HEK293T (cell line): ENCODE measurements at regions not wholly inside any gene's neighbourhood (a gene's known extent, or its start where the extent isn't known, plus 50 kb on each side); places are given as distances from the start of the nearest gene placed in this dataset.

Source experiments
- CTCF ChIA-PET: fragments of 350-600 bp; formaldehyde crosslinking; extraction: SDS; loops from one replicate; lab custom pipeline; 2021; ENCODE audit warnings: antibody characterized with exemption, inconsistent platforms; lab: Yijun Ruan, JAX
- POLR2A ChIA-PET: fragments of 350-600 bp; formaldehyde crosslinking; extraction: SDS; loops from one replicate; lab custom pipeline; 2020; ENCODE audit warnings: antibody characterized with exemption, inconsistent platforms; lab: Yijun Ruan, JAX
- DNase-seq: peaks from one replicate; pipeline ENCODE4 v3.0.0; 2012; ENCODE audit warnings: mixed read lengths; ENCODE audit errors: extremely low spot score
- ARNT ChIP-seq: fragments of 450-650 bp; IDR thresholded peaks from 2 replicates; pipeline ENCODE4 v1.6.1; 2017; ENCODE audit warnings: mild to moderate bottlenecking
- BHLHE40 ChIP-seq: fragments of 450-650 bp; IDR thresholded peaks from 2 replicates; pipeline ENCODE4 v1.6.1; 2016; ENCODE audit warnings: mild to moderate bottlenecking, moderate library complexity, borderline replicate concordance
- CTBP1 ChIP-seq: fragments of 450-650 bp; IDR thresholded peaks from 2 replicates; pipeline ENCODE4 v1.6.1; 2016; ENCODE audit warnings: borderline replicate concordance
- ELF4 ChIP-seq: fragments of 450-650 bp; IDR thresholded peaks from 2 replicates; pipeline ENCODE4 v1.6.1; 2017; ENCODE audit warnings: antibody characterized with exemption
- FOXA1 ChIP-seq: fragments of 450-650 bp; IDR thresholded peaks from 2 replicates; pipeline ENCODE4 v1.6.1; 2016; ENCODE audit warnings: mild to moderate bottlenecking
- FOXK2 ChIP-seq: fragments of 450-650 bp; IDR thresholded peaks from 2 replicates; pipeline ENCODE4 v1.6.1; 2016; ENCODE audit warnings: mild to moderate bottlenecking
- FOXM1 ChIP-seq: fragments of 450-650 bp; IDR thresholded peaks from 2 replicates; pipeline ENCODE4 v1.6.1; 2017; ENCODE audit warnings: mild to moderate bottlenecking, borderline replicate concordance
- HDGF ChIP-seq: fragments of 450-650 bp; IDR thresholded peaks from 2 replicates; pipeline ENCODE4 v1.6.1; 2017; ENCODE audit warnings: antibody characterized with exemption, borderline replicate concordance
- L3MBTL2 ChIP-seq: fragments of 450-650 bp; conservative IDR thresholded peaks from 2 replicates; pipeline ENCODE4 v1.6.1; 2016; ENCODE audit warnings: mild to moderate bottlenecking
- LEF1 ChIP-seq: fragments of 450-650 bp; IDR thresholded peaks from 2 replicates; pipeline ENCODE4 v1.6.1; 2017; ENCODE audit warnings: mild to moderate bottlenecking, borderline replicate concordance
- NFRKB ChIP-seq: fragments of 450-650 bp; IDR thresholded peaks from 2 replicates; pipeline ENCODE4 v1.6.1; 2016; ENCODE audit warnings: mild to moderate bottlenecking, moderate library complexity
- SP1 ChIP-seq: fragments of 450-650 bp; IDR thresholded peaks from 2 replicates; pipeline ENCODE4 v1.6.1; 2017
- SUZ12 ChIP-seq: fragments of 450-650 bp; IDR thresholded peaks from 2 replicates; pipeline ENCODE4 v1.6.1; 2016; ENCODE audit warnings: mild to moderate bottlenecking
- TARDBP ChIP-seq: fragments of 450-650 bp; IDR thresholded peaks from 2 replicates; pipeline ENCODE4 v1.6.1; 2016
- ZNF384 ChIP-seq: fragments of 450-650 bp; IDR thresholded peaks from 2 replicates; pipeline ENCODE4 v1.6.1; 2016
- TF ChIP-seq, protein P1 (sequence below): fragments of 450-650 bp; IDR thresholded peaks from 2 replicates; pipeline ENCODE4 v1.6.1; 2016

DNA sequence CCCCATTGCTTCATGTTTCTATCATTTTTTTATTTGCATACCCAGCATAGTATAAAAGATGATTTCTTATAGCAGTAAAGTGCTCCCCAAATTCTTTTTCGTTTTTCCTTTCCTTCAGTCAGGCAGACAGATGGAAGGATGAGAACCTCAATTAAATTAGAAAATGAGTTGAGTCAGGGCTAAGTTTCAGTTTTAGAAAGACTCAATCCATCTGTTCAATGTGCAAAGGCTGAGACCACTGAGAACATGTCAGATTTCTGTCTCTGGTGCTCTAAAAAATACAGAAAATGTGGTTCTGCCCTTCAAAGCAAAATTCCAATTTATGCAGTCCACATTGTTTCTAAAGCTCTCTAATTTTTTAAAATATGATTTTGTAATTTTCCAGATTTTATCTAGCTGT, 257.6 kb upstream of the HS3ST5 start:
- no peak for DNase-seq
- POLR2A ChIA-PET: no interaction called here
- CTCF ChIA-PET: no interaction called here
- TF ChIP-seq L3MBTL2 (no peak), FOXM1 (no peak), FOXK2 (no peak), FOXA1 (no peak), CTBP1 (no peak), ELF4 (no peak), SP1 (no peak)
- TF ChIP-seq, protein P1, sequence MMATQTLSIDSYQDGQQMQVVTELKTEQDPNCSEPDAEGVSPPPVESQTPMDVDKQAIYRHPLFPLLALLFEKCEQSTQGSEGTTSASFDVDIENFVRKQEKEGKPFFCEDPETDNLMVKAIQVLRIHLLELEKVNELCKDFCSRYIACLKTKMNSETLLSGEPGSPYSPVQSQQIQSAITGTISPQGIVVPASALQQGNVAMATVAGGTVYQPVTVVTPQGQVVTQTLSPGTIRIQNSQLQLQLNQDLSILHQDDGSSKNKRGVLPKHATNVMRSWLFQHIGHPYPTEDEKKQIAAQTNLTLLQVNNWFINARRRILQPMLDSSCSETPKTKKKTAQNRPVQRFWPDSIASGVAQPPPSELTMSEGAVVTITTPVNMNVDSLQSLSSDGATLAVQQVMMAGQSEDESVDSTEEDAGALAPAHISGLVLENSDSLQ: no peak

DNA sequence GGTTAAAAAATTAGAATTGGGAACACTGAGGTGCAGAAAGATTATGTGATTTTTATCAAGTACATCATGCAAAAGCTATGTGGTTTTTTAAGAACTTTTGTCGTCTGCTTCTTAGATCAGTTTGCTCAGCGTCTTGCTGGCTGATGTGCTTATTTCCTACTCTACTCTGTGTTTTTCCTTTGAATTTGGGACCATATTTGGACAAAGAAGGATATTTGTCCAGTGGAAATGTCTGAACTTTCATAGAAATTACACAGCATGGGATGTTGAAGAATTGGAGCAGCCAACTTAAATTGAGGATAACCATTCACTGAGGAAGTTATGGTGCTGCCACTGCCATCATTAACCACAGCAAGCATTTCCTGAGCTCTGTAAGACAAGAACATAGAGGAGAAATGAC, 252.8 kb upstream of the HS3ST5 start:
- TF ChIP-seq ELF4 (no peak), ARNT (no peak), LEF1 (no peak), FOXK2 (no peak), FOXA1 (no peak), TARDBP (no peak), FOXM1 (no peak), L3MBTL2 (no peak), SUZ12 (no peak), NFRKB (no peak), BHLHE40 (no peak), SP1 (no peak)
- TF ChIP-seq, protein P1: no peak
- ChIA-PET POLR2A (no interaction called here), CTCF (no interaction called here)
- no peak for DNase-seq

DNA sequence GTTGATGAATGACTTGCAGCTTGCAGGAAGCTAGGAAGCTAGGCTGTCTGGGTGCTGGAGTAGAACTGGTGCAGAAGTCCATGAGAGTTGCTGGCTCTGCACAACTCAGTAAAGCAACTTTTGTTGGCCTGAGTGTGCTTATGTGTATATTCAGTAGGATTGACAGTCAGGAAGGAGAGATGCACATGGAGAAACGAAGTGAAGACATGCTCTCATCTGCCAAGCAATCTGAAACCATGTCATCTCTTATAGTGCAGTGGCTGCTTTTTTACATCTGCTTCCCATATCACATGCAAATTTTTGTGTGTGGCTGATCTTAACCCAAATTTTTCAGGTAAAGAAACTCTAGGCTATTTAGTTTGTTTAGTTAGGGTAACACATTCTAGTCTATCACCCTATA, 252.4 kb upstream of the HS3ST5 start:
- POLR2A ChIA-PET: no interaction called here
- no peak for DNase-seq
- TF ChIP-seq FOXK2 (no peak), ARNT (no peak), BHLHE40 (no peak), SP1 (no peak), FOXA1 (no peak), LEF1 (no peak), HDGF (no peak), CTBP1 (no peak), SUZ12 (no peak), ELF4 (no peak), ZNF384 (no peak), FOXM1 (no peak), L3MBTL2 (no peak), TARDBP (no peak), NFRKB (no peak)
- TF ChIP-seq, protein P1: no peak
- CTCF ChIA-PET: no interaction called here

DNA sequence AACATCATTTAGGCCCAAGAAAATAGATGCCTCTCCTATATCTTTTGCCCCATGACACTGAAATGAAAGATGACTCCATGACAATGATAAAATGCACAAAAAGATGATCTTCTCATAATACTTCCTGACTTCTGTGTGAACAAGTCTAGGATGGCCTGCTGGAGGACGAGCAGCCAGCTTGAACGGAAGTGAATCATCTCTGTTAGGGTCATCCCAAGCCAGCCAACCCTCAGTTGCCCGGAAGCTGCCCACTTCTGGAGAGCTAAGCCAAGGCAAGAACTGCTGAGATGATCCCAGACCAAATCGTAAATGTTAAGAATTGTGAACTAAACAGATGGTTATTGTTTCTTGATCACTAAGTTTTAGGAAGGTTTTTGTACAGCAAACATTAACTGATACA, 249.7 kb upstream of the HS3ST5 start:
- TF ChIP-seq, protein P1: no peak
- CTCF ChIA-PET: no interaction called here
- POLR2A ChIA-PET: no interaction called here
- DNase-seq: no peak

DNA sequence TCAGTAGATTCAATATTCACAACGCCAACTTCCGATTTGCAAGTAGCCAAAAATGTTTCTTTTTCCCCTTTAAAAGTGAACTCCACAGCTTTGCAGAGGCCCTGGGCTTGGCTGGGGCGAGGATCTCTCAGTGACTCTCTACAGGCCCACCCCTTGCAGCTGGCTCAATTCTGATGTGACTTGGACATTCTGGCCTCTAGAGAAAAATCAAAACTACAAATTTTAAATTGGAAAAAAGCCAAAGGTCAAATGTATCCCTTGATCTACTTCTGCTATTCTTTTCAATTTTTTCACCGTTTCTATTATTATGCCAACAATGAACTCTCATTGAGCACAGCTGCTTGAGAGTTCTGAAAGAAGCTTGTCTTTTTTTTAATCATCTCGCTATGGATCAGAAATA, 245.9 kb upstream of the HS3ST5 start:
- ChIA-PET CTCF (no interaction called here), POLR2A (no interaction called here)
- TF ChIP-seq BHLHE40 (no peak), FOXM1 (no peak)
- TF ChIP-seq, protein P1: no peak

DNA sequence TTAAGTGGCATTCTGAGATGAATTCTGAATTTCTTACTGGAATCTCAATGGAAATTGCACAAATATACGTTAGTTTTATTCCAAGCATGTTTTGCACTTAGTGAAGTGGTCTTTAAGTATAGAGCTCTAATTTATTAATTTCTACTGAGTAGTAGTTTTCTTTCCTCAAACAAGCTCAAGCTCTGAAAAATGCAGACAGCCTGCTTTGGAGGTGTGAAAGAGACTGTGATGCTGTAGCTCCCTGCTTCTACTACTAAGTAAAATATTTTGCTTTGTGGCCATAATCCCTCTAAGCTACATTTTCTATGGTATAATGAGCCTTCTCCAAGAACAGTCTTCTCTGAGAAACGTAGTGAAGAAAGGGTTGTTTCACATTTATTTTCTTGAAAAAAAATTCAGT, 243.5 kb upstream of the HS3ST5 start:
- DNase-seq: no peak
- TF ChIP-seq SUZ12: no peak
- no peak for TF ChIP-seq L3MBTL2
- no peak for TF ChIP-seq NFRKB
- no peak for TF ChIP-seq FOXA1
- no peak for TF ChIP-seq HDGF
- TF ChIP-seq, protein P1: no peak
- no peak for TF ChIP-seq BHLHE40
- no peak for TF ChIP-seq FOXK2
- no peak for TF ChIP-seq CTBP1
- CTCF ChIA-PET: no interaction called here
- POLR2A ChIA-PET: no interaction called here

More for the DNA sequence above, 245.9 kb upstream of the HS3ST5 start:
- no peak for DNase-seq
